Prostate gland (tissue), 2 donors: ENCODE measurements at regions not wholly inside any gene's neighbourhood (a gene's known extent, or its start where the extent isn't known, plus 50 kb on each side); places are given as distances from the start of the nearest gene placed in this dataset.

ENCODE experiments used
- POLR2A ChIP-seq: fragments of 450-650 bp; IDR thresholded peaks from one replicate; pipeline ENCODE4 v1.6.1; 2016; ENCODE audit warnings: antibody characterized with exemption, mild to moderate bottlenecking
- POLR2AphosphoS5 ChIP-seq: sonication (generic); formaldehyde crosslinking; IDR thresholded peaks from one replicate; pipeline ENCODE4 v1.6.1; 2017; ENCODE audit warnings: antibody characterized with exemption
- TF ChIP-seq, protein P1 (sequence below), 4 experiments: fragments of 200-600 bp in 2 of 4; fragments of 450-650 bp in 2 of 4; sonication (generic) in 2 of 4; IDR thresholded peaks; 1 replicate in 3 of 4; 2 replicates in 1 of 4; pipeline ENCODE4 v1.5.1; 2016 to 2019; ENCODE audit warnings: antibody characterized with exemption in 4 of 4, mild to moderate bottlenecking in 2 of 4, moderate library complexity in 2 of 4

- no peak for TF ChIP-seq POLR2AphosphoS5
- TF ChIP-seq, protein P1, sequence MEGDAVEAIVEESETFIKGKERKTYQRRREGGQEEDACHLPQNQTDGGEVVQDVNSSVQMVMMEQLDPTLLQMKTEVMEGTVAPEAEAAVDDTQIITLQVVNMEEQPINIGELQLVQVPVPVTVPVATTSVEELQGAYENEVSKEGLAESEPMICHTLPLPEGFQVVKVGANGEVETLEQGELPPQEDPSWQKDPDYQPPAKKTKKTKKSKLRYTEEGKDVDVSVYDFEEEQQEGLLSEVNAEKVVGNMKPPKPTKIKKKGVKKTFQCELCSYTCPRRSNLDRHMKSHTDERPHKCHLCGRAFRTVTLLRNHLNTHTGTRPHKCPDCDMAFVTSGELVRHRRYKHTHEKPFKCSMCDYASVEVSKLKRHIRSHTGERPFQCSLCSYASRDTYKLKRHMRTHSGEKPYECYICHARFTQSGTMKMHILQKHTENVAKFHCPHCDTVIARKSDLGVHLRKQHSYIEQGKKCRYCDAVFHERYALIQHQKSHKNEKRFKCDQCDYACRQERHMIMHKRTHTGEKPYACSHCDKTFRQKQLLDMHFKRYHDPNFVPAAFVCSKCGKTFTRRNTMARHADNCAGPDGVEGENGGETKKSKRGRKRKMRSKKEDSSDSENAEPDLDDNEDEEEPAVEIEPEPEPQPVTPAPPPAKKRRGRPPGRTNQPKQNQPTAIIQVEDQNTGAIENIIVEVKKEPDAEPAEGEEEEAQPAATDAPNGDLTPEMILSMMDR (IDR thresholded peaks at IDR 0.05): no peak
- no peak for TF ChIP-seq POLR2A
Observed at GRCh38 chr20:58099291-58099935, 129.0 kb downstream of the ANKRD60 start.
